Ovary (tissue), 3 donors: ENCODE measurements at regions not wholly inside any gene's neighbourhood (a gene's known extent, or its start where the extent isn't known, plus 50 kb on each side); places are given as distances from the start of the nearest gene placed in this dataset.

ENCODE experiments used
- EP300 ChIP-seq: sonication (generic); formaldehyde crosslinking; IDR thresholded peaks from one replicate; pipeline ENCODE4 v1.6.1; 2017; ENCODE audit warnings: antibody characterized with exemption
- TF ChIP-seq, protein P1 (sequence below), 3 donors: fragments of 450-650 bp in 2 of 3; fragments of 200-600 bp in 1 of 3; IDR thresholded peaks; one replicate each; pipeline versions ENCODE4 v1.5.1 to v1.8.0; 2016 to 2022; ENCODE audit warnings: antibody characterized with exemption in 3 of 3, mild to moderate bottlenecking in 1 of 3
- donor health status: DM: no; HTN: no; CAD: no.

- TF ChIP-seq, protein P1, sequence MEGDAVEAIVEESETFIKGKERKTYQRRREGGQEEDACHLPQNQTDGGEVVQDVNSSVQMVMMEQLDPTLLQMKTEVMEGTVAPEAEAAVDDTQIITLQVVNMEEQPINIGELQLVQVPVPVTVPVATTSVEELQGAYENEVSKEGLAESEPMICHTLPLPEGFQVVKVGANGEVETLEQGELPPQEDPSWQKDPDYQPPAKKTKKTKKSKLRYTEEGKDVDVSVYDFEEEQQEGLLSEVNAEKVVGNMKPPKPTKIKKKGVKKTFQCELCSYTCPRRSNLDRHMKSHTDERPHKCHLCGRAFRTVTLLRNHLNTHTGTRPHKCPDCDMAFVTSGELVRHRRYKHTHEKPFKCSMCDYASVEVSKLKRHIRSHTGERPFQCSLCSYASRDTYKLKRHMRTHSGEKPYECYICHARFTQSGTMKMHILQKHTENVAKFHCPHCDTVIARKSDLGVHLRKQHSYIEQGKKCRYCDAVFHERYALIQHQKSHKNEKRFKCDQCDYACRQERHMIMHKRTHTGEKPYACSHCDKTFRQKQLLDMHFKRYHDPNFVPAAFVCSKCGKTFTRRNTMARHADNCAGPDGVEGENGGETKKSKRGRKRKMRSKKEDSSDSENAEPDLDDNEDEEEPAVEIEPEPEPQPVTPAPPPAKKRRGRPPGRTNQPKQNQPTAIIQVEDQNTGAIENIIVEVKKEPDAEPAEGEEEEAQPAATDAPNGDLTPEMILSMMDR (IDR thresholded peaks at IDR 0.05) = no peak
- no peak for TF ChIP-seq EP300
These were observed 65.2 kb upstream of the DIO3 start for GRCh38 chr14:101495827-101496775.
